ENCODE measurements at regions not wholly inside any gene's neighbourhood (a gene's known extent, or its start where the extent isn't known, plus 50 kb on each side); places are given as distances from the start of the nearest gene placed in this dataset.
"Not testable (repeated sequence)": the region's sequence is repeated elsewhere in the genome, so short reads cannot be mapped to it uniquely, and the experiment has no call there.

DNA sequence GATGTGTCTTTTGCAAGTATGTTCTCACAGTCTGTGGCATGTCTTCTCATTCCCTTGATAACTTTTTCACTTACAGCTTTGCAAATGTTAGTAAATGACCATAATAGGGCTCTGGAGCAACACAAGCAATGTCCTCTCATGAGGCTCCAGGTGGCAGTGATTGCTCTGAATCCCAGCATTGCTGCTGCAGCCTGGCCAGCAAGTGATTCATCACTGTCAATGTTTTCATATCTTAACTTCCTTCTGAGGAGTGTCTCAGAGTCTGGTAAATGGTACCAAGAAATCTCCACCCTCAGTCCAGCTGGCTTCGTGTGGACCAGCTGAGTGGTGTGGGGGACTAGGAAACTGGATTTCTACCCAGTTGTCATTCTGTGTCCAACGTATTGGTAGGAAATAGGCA lies 139.6 kb downstream of the MYLK4 start:
- no peak overlapping the region for H3K27ac ChIP-seq (ENCODE audit: insufficient read depth, low read length, poor library complexity, severe bottlenecking)
- H3K4me1 ChIP-seq (ENCODE audit: control insufficient read depth, insufficient read depth, low read length, poor library complexity, severe bottlenecking): no peaks in the 10 kb centered on the region
- no peaks in the 10 kb centered on the region for H3K9me3 ChIP-seq (ENCODE audit: control insufficient read depth, low read length)
- no peak overlapping the region for H3K4me3 ChIP-seq (ENCODE audit: insufficient read depth, low read depth, low read length, poor library complexity, severe bottlenecking)
- DNase-seq: no peak
- H3K27me3 ChIP-seq (replicated peaks; ENCODE audit: control insufficient read depth, insufficient read depth, low read length, poor library complexity, severe bottlenecking): no peaks in the 10 kb centered on the region
- H3K36me3 ChIP-seq (ENCODE audit: control insufficient read depth, insufficient read depth, low read length): no peaks in the 10 kb centered on the region

DNA sequence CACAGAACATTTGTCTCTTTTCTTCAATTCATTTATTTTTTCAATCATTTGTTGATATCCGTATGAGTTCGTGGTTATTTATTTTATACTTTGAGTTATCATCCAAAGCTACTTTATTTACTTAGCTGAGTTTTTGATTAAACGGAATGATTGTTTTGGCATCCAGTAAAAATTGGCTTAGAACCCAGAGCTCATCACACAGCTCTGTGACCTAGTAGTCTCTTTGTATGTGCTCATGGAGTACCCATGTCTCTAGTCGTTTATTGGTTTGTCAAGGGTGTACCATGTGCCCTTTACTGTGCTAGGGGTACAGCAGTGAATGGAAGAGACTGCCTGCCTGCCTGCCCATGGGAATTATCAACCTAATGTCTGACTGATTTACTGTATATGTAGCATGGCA lies 142.2 kb downstream of the MYLK4 start:
- no peaks in the 10 kb centered on the region for H3K36me3 ChIP-seq (ENCODE audit: control insufficient read depth, insufficient read depth, low read length)
- DNase-seq: no peak
- H3K9me3 ChIP-seq (ENCODE audit: control insufficient read depth, low read length): no peaks in the 10 kb centered on the region
- no peaks in the 10 kb centered on the region for H3K4me1 ChIP-seq (ENCODE audit: control insufficient read depth, insufficient read depth, low read length, poor library complexity, severe bottlenecking)
- no peak overlapping the region for H3K4me3 ChIP-seq (ENCODE audit: insufficient read depth, low read depth, low read length, poor library complexity, severe bottlenecking)
- no peaks in the 10 kb centered on the region for H3K27me3 ChIP-seq (replicated peaks; ENCODE audit: control insufficient read depth, insufficient read depth, low read length, poor library complexity, severe bottlenecking)
- no peak overlapping the region for H3K27ac ChIP-seq (ENCODE audit: insufficient read depth, low read length, poor library complexity, severe bottlenecking)

DNA sequence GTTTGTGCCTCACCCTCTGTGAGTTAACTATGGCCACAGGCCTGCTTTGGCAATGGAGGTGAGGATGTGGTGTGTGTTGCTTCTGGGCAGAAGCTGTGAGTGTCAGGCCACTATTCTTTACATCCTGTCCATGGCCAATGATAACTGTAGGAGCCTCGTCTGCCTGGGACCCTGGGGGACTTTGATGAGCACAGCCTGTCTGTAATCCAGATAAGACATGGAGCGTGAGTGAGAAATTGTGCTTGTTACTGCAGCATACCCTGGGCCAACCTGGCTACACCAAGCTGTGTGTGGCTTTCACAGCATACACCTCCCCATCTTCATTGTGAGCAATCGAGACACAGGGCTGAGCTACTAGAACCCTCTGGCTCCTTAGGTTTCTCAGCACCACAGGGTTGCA lies 150.4 kb downstream of the MYLK4 start:
- no peaks in the 10 kb centered on the region for H3K9me3 ChIP-seq (ENCODE audit: control insufficient read depth, low read length)
- H3K27ac ChIP-seq (ENCODE audit: insufficient read depth, low read length, poor library complexity, severe bottlenecking): no peak overlapping the region
- no peak for DNase-seq
- H3K27me3 ChIP-seq (replicated peaks; ENCODE audit: control insufficient read depth, insufficient read depth, low read length, poor library complexity, severe bottlenecking): peaks cover 4% of the 10 kb centered on the region
- no peak overlapping the region for H3K4me3 ChIP-seq (ENCODE audit: insufficient read depth, low read depth, low read length, poor library complexity, severe bottlenecking)
- no peaks in the 10 kb centered on the region for H3K4me1 ChIP-seq (ENCODE audit: control insufficient read depth, insufficient read depth, low read length, poor library complexity, severe bottlenecking)
- H3K36me3 ChIP-seq (ENCODE audit: control insufficient read depth, insufficient read depth, low read length): no peaks in the 10 kb centered on the region

GRCh38 chr6:2599817-2600216 lies 150.9 kb downstream of the MYLK4 start:
- Histone ChIP-seq H3K27ac (ENCODE audit: insufficient read depth, low read length, poor library complexity, severe bottlenecking) (no peak overlapping the region), H3K4me3 (ENCODE audit: insufficient read depth, low read depth, low read length, poor library complexity, severe bottlenecking) (no peak overlapping the region)
- DNase-seq: no peak

DNA sequence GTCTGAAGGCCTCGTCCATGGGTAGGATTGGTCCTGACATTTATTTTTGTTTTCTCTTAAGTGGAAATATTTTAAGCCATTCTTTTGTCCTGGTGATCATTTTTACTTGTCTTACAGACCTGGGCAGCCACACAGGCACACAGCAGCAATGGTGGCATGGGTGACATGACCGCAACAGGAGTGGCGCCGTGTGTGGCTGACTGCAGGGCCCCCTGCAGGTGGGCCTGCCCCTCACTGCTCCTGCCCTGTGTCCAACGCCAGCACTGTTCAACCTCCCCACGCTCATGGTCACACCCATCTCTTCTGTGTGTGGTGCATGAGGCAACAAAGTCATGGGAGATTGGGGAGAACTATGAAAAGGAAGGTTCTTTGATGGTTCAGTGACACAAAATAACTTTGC lies 151.9 kb downstream of the MYLK4 start:
- no peak overlapping the region for H3K4me3 ChIP-seq (ENCODE audit: insufficient read depth, low read depth, low read length, poor library complexity, severe bottlenecking)
- H3K4me1 ChIP-seq (ENCODE audit: control insufficient read depth, insufficient read depth, low read length, poor library complexity, severe bottlenecking): no peaks in the 10 kb centered on the region
- peaks cover 4% of the 10 kb centered on the region for H3K27me3 ChIP-seq (replicated peaks; ENCODE audit: control insufficient read depth, insufficient read depth, low read length, poor library complexity, severe bottlenecking)
- no peak overlapping the region for H3K27ac ChIP-seq (ENCODE audit: insufficient read depth, low read length, poor library complexity, severe bottlenecking)
- no peaks in the 10 kb centered on the region for H3K9me3 ChIP-seq (ENCODE audit: control insufficient read depth, low read length)
- DNase-seq: no peak
- no peaks in the 10 kb centered on the region for H3K36me3 ChIP-seq (ENCODE audit: control insufficient read depth, insufficient read depth, low read length)

More at GRCh38 chr6:2599817-2600216, 150.9 kb downstream of the MYLK4 start:
- H3K9me3 ChIP-seq (ENCODE audit: control insufficient read depth, low read length): no peaks in the 10 kb centered on the region
- H3K36me3 ChIP-seq (ENCODE audit: control insufficient read depth, insufficient read depth, low read length): no peaks in the 10 kb centered on the region
- no peaks in the 10 kb centered on the region for H3K4me1 ChIP-seq (ENCODE audit: control insufficient read depth, insufficient read depth, low read length, poor library complexity, severe bottlenecking)
- peaks cover 4% of the 10 kb centered on the region for H3K27me3 ChIP-seq (replicated peaks; ENCODE audit: control insufficient read depth, insufficient read depth, low read length, poor library complexity, severe bottlenecking)

DNA sequence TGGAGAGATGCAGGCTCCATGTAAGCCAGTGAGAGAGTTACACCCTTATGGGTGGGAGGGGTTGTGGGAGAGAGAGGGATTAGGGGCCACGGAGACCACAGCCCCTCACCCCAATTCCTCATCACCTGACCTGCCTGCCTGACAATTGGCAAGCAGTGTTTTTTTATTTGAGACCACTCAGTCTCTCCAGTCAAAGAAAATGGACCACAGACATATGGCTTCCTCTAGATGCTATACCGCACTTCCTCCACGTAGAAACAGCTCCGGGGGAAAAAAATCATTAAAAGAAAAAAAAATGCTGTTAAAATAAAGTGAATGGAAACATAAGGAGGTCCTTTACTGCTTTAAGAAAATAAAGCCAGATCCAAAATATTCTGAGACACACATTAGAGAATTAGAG lies 152.7 kb downstream of the MYLK4 start:
- Histone ChIP-seq H3K27ac (ENCODE audit: insufficient read depth, low read length, poor library complexity, severe bottlenecking) (no peak overlapping the region), H3K4me3 (ENCODE audit: insufficient read depth, low read depth, low read length, poor library complexity, severe bottlenecking) (no peak overlapping the region), H3K9me3 (ENCODE audit: control insufficient read depth, low read length) (no peaks in the 10 kb centered on the region), H3K27me3 (replicated peaks; ENCODE audit: control insufficient read depth, insufficient read depth, low read length, poor library complexity, severe bottlenecking) (peaks cover 4% of the 10 kb centered on the region), H3K4me1 (ENCODE audit: control insufficient read depth, insufficient read depth, low read length, poor library complexity, severe bottlenecking) (no peaks in the 10 kb centered on the region), H3K36me3 (ENCODE audit: control insufficient read depth, insufficient read depth, low read length) (no peaks in the 10 kb centered on the region)
- DNase-seq: no peak

GRCh38 chr6:2597457-2597856 lies 153.3 kb downstream of the MYLK4 start:
- not testable (repeated sequence) for DNase-seq; H3K4me1 ChIP-seq (ENCODE audit: control insufficient read depth, insufficient read depth, low read length, poor library complexity, severe bottlenecking); H3K36me3 ChIP-seq (ENCODE audit: control insufficient read depth, insufficient read depth, low read length); H3K27me3 ChIP-seq (replicated peaks; ENCODE audit: control insufficient read depth, insufficient read depth, low read length, poor library complexity, severe bottlenecking); H3K9me3 ChIP-seq (ENCODE audit: control insufficient read depth, low read length); H3K4me3 ChIP-seq (ENCODE audit: insufficient read depth, low read depth, low read length, poor library complexity, severe bottlenecking); H3K27ac ChIP-seq (ENCODE audit: insufficient read depth, low read length, poor library complexity, severe bottlenecking)

DNA sequence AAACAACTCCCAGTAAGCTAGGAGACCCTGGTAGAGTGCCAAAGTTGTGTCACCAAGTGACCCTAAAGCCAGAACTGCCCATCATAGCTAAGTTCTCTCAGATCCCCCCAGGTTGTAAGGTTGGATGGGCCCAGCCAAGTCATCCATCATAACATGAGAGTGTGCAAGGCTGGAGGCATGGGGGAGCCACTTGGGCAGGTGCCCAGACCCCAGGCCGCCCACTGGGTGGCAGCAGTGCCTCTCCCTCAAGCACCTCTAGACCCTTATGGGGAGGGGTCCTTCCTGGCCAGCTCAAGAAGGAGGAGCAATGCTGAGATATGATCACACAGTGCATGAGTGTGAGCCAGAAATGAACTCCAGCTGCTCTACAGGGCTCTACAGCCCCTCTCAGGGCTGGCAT lies 154.5 kb downstream of the MYLK4 start:
- no peaks in the 10 kb centered on the region for H3K4me1 ChIP-seq (ENCODE audit: control insufficient read depth, insufficient read depth, low read length, poor library complexity, severe bottlenecking)
- DNase-seq: no peak
- no peak overlapping the region for H3K4me3 ChIP-seq (ENCODE audit: insufficient read depth, low read depth, low read length, poor library complexity, severe bottlenecking)
- H3K27ac ChIP-seq (ENCODE audit: insufficient read depth, low read length, poor library complexity, severe bottlenecking): no peak overlapping the region
- H3K36me3 ChIP-seq (ENCODE audit: control insufficient read depth, insufficient read depth, low read length): no peaks in the 10 kb centered on the region
- H3K9me3 ChIP-seq (ENCODE audit: control insufficient read depth, low read length): no peaks in the 10 kb centered on the region
- peaks cover 4% of the 10 kb centered on the region for H3K27me3 ChIP-seq (replicated peaks; ENCODE audit: control insufficient read depth, insufficient read depth, low read length, poor library complexity, severe bottlenecking)

DNA sequence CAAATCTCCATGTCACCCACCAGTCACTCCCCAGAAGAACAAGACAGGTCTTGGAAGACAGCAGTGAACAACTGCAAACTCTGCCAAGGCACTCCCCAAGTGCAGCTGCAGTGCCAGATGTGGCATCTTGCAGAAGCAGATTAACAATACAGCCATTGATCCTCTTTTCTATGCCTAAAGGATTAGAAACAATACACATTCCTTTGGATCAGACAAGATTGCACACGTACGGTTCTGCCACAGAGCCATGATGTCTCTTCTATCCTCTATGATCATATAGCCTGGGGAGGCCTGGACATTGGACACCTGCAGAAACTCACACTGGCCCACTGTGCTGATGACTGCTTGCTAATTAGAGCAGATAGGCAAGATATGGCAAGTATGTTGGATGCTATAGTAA lies 155.9 kb downstream of the MYLK4 start:
- Histone ChIP-seq H3K36me3 (ENCODE audit: control insufficient read depth, insufficient read depth, low read length) (no peaks in the 10 kb centered on the region), H3K4me1 (ENCODE audit: control insufficient read depth, insufficient read depth, low read length, poor library complexity, severe bottlenecking) (no peaks in the 10 kb centered on the region)

GRCh38 chr6:2593167-2593566 lies 157.6 kb downstream of the MYLK4 start:
- DNase-seq: no peak
- Histone ChIP-seq H3K4me1 (ENCODE audit: control insufficient read depth, insufficient read depth, low read length, poor library complexity, severe bottlenecking) (no peaks in the 10 kb centered on the region), H3K27ac (ENCODE audit: insufficient read depth, low read length, poor library complexity, severe bottlenecking) (no peak overlapping the region), H3K4me3 (ENCODE audit: insufficient read depth, low read depth, low read length, poor library complexity, severe bottlenecking) (no peak overlapping the region), H3K27me3 (replicated peaks; ENCODE audit: control insufficient read depth, insufficient read depth, low read length, poor library complexity, severe bottlenecking) (peaks cover 4% of the 10 kb centered on the region), H3K9me3 (ENCODE audit: control insufficient read depth, low read length) (no peaks in the 10 kb centered on the region), H3K36me3 (ENCODE audit: control insufficient read depth, insufficient read depth, low read length) (no peaks in the 10 kb centered on the region)

More for the DNA sequence above, 155.9 kb downstream of the MYLK4 start:
- no peak for DNase-seq
- Histone ChIP-seq H3K4me3 (ENCODE audit: insufficient read depth, low read depth, low read length, poor library complexity, severe bottlenecking) (no peak overlapping the region), H3K27ac (ENCODE audit: insufficient read depth, low read length, poor library complexity, severe bottlenecking) (no peak overlapping the region), H3K9me3 (ENCODE audit: control insufficient read depth, low read length) (no peaks in the 10 kb centered on the region), H3K27me3 (replicated peaks; ENCODE audit: control insufficient read depth, insufficient read depth, low read length, poor library complexity, severe bottlenecking) (peaks cover 4% of the 10 kb centered on the region)

DNA sequence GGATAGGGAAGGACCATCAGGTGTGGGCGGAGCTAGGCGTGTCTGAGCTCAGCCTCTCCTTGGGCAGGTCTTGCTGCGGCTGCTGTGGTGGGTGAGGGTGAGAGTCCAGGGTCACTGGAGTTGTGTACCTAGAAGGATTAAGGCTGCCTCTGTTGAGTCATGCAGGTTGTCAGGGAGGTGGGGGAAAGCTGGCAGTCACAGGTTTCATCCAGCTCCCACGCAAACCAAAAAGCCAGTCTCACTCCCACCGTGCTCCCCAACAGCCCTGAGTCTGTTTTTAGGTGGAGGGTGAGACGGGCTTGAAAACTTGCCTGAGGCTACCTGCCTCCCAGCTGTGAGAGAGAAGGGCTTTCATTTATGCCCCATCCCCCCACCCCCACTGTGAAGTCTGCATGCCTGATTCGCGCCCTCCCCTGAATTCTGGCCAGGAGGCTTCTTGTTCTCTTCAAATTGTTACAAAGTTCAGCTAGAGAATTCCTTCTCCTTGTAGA lies 161.5 kb downstream of the MYLK4 start:
- DNase-seq: no peak

More for the DNA sequence above, 161.5 kb downstream of the MYLK4 start:
- Histone ChIP-seq H3K27ac (ENCODE audit: insufficient read depth, low read length, poor library complexity, severe bottlenecking) (no peak overlapping the region), H3K36me3 (ENCODE audit: control insufficient read depth, insufficient read depth, low read length) (no peaks in the 10 kb centered on the region), H3K4me1 (ENCODE audit: control insufficient read depth, insufficient read depth, low read length, poor library complexity, severe bottlenecking) (no peaks in the 10 kb centered on the region), H3K27me3 (replicated peaks; ENCODE audit: control insufficient read depth, insufficient read depth, low read length, poor library complexity, severe bottlenecking) (peaks cover 4% of the 10 kb centered on the region), H3K4me3 (ENCODE audit: insufficient read depth, low read depth, low read length, poor library complexity, severe bottlenecking) (no peak overlapping the region), H3K9me3 (ENCODE audit: control insufficient read depth, low read length) (no peaks in the 10 kb centered on the region)

Measured in effector memory CD4-positive, alpha-beta T cell (primary cell).